Activated CD8-positive, alpha-beta memory T cell treated with anti-CD3 and anti-CD28 coated beads for 36 hours (primary cell): ENCODE measurements at regions not wholly inside any gene's neighbourhood (a gene's known extent, or its start where the extent isn't known, plus 50 kb on each side); places are given as distances from the start of the nearest gene placed in this dataset.

Experiments used
- CTCF ChIA-PET: fragments of 350-600 bp; sonication (Branson Sonifier 250); formaldehyde crosslinking; loops from one replicate; lab custom pipeline; 2021; ENCODE audit warnings: antibody characterized with exemption; lab: Charles Lee
- POLR2A ChIA-PET: fragments of 350-600 bp; sonication (Branson Sonifier 250); formaldehyde crosslinking; loops from one replicate; lab custom pipeline; 2021; ENCODE audit warnings: antibody characterized with exemption; lab: Charles Lee

GRCh38 chr1:14545422-14546025, 53.0 kb upstream of the KAZN start:
- ChIA-PET CTCF (interaction anchor here (0.6 kb wide), 1 partner anchor 37 kb away, joined by 3 read pairs; no protein-coding TSS in a partner anchor), POLR2A (no interaction called here)

DNA sequence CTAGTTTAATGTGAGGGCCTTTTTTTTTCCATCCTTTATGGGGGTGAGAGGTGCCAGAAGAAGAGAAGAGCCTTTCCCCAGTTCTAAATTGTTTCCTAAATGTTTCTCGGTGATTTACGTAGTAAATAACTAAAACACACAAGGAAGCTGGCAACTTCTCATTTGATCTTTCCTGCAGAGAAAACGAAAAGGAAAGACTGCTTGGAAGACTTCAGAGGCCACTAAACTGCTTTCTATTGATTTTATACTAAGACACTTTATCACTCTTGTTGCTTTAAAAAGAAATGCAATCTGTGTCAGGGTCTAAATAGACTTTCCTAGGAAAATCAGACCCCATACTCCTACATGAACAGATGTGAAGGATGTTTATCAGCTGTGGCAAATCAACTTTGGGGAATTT, 52.1 kb upstream of the KAZN start:
- ChIA-PET CTCF (no interaction called here), POLR2A (no interaction called here)
